Activated CD4-positive, alpha-beta T cell treated with anti-CD3 and anti-CD28 coated beads, Interleukin-2, amount 10 ng/mL, durations not matched to agents 24 days and 14 days (primary cell): ENCODE measurements at regions not wholly inside any gene's neighbourhood (a gene's known extent, or its start where the extent isn't known, plus 50 kb on each side); places are given as distances from the start of the nearest gene placed in this dataset.
"Not testable (repeated sequence)": the region's sequence is repeated elsewhere in the genome, so short reads cannot be mapped to it uniquely, and the experiment has no call there.

ENCODE experiments used
- DNase-seq: peaks from one replicate; pipeline ENCODE4 v3.0.0; 2022
- H3K27ac Mint-ChIP-seq: one replicate; pipeline ENCODE4 v1.8.0; 2022; ENCODE audit warnings: mild to moderate bottlenecking, mixed read lengths
- H3K27me3 Mint-ChIP-seq: one replicate; pipeline ENCODE4 v1.8.0; 2022; ENCODE audit warnings: mixed read lengths
- H3K36me3 Mint-ChIP-seq: one replicate; pipeline ENCODE4 v1.8.0; 2022; ENCODE audit warnings: low read depth, mild to moderate bottlenecking, mixed read lengths
- H3K4me1 Mint-ChIP-seq: one replicate; pipeline ENCODE4 v1.8.0; 2021; ENCODE audit warnings: mixed read lengths
- H3K4me3 Mint-ChIP-seq: one replicate; pipeline ENCODE4 v1.8.0; 2022; ENCODE audit warnings: mild to moderate bottlenecking, moderate library complexity, mixed read lengths
- H3K9me3 Mint-ChIP-seq: one replicate; pipeline ENCODE4 v1.8.0; 2021; ENCODE audit warnings: mixed read lengths
- intact Hi-C: fragments of 100-400 bp; cut with micrococcal nuclease; formaldehyde crosslinking; loops from one replicate; pipeline ENCODE4 v1.15.1; 2023

DNA sequence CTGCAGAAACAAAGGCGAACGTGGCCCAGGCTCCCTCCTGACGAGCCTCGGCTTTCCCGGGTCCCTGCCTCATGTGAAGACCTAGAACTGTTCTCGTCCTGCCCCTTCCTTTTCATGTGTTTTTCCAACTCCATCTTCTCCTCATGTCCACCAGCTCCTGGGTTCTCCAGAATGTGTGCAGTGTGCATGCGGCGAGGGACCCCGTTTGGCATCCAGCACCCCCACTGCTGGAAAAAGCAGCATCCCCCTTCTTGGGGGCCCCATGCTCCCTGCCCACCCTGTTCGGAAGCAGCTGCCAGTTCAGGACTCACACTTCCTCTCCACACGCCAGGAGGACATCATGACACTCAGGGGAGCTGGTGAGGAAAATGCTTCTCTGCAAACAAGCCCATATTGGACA, 313.5 kb downstream of the BRD1 start:
- Mint-ChIP-seq H3K4me3 (no peak overlapping the region), H3K27ac (no peak overlapping the region), H3K27me3 (no peaks in the 10 kb centered on the region), H3K36me3 (peaks cover 7% of the 10 kb centered on the region), H3K9me3 (peaks cover 20% of the 10 kb centered on the region), H3K4me1 (peaks cover 4% of the 10 kb centered on the region)
- intact Hi-C loops, result no loop called here
- DNase-seq, result no peak

DNA sequence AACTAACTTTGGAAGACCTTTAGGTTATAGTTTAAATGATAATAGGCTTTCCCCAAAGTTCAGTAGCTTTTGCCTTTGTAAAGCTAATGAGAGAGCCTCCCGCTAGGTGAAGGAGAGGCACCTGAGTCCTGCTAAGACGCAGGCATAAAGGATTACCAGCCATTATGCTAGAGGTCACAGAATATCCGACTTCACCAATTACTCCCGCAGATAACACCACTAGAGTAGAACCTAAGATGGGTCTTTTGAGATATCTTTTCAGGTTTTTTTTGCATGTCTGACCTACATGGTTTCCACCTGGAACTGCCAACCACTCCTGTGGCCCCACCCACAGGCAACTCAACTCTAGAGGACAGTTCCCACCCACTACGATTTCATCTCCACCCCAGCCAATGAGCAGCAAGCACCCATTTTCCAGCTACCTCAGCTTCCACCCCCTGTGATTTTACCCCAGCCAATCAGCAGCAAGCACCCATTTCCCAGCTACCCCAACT, 314.3 kb downstream of the BRD1 start:
- H3K4me1 Mint-ChIP-seq, result peaks cover 4% of the 10 kb centered on the region
- no peaks in the 10 kb centered on the region for H3K27me3 Mint-ChIP-seq
- peaks cover 7% of the 10 kb centered on the region for H3K36me3 Mint-ChIP-seq
- H3K27ac Mint-ChIP-seq, result no peak overlapping the region
- intact Hi-C loops, result no loop called here
- no peak overlapping the region for H3K4me3 Mint-ChIP-seq
- peaks cover 20% of the 10 kb centered on the region for H3K9me3 Mint-ChIP-seq
- no peak for DNase-seq

DNA sequence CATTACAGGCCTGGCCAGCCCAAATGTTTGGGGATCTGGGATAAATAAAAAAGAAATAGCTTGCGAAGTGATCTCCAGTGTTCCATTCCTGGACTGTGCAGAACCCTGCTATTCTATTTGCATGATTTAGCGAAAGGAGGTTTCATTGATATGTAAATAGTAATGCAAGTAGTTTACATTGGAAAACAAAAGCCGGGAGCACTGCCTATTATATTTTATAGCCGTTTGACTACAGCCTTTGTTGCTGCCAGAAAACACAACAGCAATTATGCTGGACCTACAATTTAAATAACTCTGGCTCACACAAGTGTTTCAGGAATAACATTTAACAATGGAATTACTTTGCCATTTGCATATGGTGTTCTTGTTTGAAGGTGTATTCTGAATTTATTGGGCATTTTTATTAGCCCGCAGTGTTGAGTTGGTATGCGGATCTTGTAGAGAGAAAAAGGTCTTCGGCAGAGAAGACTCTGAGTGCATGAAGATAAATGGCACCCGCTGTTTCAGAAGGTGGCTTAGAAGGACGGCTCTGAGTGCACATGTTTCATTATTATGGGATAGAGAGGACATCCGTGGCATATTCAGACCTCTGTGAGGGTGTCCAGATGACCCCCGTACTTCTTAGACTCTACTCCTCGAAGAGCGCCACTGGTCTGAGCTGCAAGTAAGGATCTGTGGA, 315.0 kb downstream of the BRD1 start:
- Mint-ChIP-seq H3K4me3 (no peak overlapping the region), H3K4me1 (peaks cover 4% of the 10 kb centered on the region), H3K36me3 (peaks cover 10% of the 10 kb centered on the region), H3K9me3 (peaks cover 20% of the 10 kb centered on the region), H3K27me3 (no peaks in the 10 kb centered on the region), H3K27ac (no peak overlapping the region)
- DNase-seq, result no peak
- intact Hi-C loops, result no loop called here

DNA sequence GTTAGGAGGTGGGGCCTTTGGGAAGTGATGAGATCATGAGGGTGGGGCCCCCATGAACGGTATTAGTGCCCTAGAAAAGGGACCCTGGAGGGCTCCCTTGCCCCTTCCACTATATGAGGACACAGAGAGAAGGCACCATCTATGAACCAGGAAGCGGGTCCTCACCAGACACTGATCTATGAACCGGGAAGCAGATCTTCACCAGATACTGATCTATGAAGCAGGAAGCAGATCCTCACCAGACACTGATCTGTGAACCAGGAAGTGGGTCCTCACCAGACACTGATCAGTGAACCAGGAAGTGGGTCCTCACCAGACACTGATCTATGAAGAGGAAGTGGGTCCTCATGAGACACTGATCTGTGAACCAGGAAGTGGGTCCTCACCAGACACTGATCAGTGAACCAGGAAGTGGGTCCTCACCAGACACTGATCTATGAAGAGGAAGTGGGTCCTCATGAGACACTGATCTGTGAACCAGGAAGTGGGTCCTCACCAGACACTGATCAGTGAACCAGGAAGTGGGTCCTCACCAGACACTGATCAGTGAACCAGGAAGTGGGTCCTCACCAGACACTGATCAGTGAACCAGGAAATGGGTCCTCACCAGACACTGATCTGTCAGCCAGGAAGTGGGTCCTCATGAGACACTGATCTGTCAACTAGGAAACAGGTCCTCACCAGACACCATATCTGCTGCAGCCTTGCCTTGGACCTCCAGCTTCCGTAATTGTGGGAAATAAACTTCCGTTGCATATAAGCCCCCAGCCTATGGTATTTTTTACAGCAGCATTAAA, 316.1 kb downstream of the BRD1 start:
- H3K36me3 Mint-ChIP-seq, DNase-seq, H3K27me3 Mint-ChIP-seq, H3K4me3 Mint-ChIP-seq, H3K4me1 Mint-ChIP-seq, intact Hi-C loops: not testable (repeated sequence)
- Mint-ChIP-seq H3K27ac (peak overlapping the region; percentile 71), H3K9me3 (peaks cover 20% of the 10 kb centered on the region)

DNA sequence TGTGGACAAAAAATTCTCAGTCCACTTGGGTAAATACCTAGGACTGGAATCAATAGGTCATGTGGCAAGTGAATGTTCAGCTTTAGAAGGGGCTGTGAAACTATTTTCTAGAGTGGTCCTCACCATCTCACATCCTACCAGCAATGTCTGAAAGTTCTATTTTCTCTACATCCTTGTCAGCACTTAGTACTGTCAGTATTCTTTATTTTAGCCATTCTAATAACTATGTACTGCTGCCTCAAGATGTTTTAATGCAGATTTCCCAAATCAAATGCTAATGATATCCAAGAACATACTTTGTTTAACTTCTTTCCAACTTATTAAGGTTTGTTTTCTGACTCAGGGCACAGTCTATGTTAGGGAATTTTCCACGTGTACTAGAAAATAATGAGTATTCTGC, 317.0 kb downstream of the BRD1 start:
- Mint-ChIP-seq H3K4me3 (no peak overlapping the region), H3K4me1 (peaks cover 4% of the 10 kb centered on the region), H3K9me3 (peaks cover 20% of the 10 kb centered on the region), H3K27ac (no peak overlapping the region), H3K27me3 (no peaks in the 10 kb centered on the region), H3K36me3 (peaks cover 10% of the 10 kb centered on the region)
- intact Hi-C loops, result no loop called here
- no peak for DNase-seq

DNA sequence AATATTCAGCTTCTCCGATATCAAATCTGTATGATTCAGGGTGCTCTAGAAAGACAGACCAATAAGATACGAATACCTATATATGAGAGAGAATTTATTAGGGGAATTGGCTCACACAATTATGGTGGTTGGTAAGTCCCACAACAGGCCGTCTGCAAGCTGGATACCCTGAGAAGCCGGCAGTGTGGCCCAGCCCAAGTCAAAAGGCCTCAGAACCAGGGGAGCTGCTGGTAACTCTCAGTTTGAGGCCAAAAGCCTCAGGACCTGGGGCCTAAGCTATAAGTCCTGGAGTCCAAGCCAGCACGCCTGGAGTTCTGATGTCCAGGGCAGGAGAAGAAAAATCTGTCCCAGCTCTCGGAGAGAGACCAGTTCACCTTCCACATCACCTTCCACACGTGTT, 318.7 kb downstream of the BRD1 start:
- H3K9me3 Mint-ChIP-seq, result peaks cover 20% of the 10 kb centered on the region
- no peaks in the 10 kb centered on the region for H3K27me3 Mint-ChIP-seq
- H3K36me3 Mint-ChIP-seq, result peaks cover 10% of the 10 kb centered on the region
- intact Hi-C loops, result no loop called here
- H3K4me1 Mint-ChIP-seq, result peaks cover 4% of the 10 kb centered on the region
- H3K4me3 Mint-ChIP-seq, result no peak overlapping the region
- no peak overlapping the region for H3K27ac Mint-ChIP-seq
- DNase-seq, result no peak

DNA sequence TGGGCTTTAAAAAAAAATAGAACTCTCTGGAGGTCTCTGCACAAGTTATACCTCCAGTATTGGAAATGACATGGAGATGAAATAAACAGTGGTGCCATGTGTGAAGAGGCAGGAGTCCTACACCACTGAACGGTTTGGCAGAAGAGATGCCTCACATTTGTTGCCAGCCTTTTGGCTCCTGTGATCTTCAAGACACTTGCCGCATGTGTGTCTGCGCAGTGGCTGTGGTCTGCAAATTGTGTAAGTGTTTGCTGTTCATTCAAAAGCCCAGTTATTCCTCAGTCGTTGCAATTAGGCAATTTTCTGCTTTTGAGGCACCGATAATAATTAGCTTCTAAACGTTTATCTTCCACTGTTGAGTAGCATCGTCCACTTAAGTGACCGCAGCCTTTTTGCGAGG, 319.1 kb downstream of the BRD1 start:
- Mint-ChIP-seq H3K4me1 (peaks cover 4% of the 10 kb centered on the region), H3K27me3 (no peaks in the 10 kb centered on the region), H3K4me3 (no peak overlapping the region), H3K36me3 (peaks cover 7% of the 10 kb centered on the region), H3K9me3 (peaks cover 16% of the 10 kb centered on the region), H3K27ac (no peak overlapping the region)
- intact Hi-C loops, result no loop called here
- DNase-seq, result no peak

DNA sequence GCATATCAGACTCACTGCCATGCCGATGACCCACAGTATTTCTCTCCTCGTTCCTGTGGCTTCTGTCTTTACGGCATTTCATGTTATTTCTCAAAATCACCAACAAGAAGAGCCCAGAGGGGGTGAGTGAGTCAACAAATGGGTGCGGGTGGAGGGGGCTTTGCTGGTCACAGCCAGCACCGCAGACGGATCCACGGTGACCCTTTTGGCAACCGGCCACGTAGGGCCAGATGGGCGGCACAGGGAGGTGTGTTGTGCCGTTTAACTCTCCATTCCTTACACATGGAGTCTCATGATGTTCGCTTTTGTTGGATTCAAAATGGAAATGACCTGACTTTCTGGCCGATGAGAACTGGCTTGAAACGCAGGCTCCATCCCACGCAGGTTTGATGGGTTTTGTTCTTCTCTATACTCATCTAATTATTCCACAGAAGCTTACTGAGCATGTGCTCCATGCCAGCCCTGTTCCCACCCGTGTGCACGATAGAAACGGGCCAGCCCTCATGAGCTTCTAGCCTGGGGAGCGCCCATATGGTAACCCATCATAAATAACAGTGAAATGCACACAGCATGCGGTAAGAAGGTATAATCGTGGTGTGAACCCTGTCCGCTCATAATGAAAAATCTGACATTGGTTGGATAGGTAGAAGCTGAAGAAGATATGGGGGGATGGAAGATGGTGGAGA, 319.9 kb downstream of the BRD1 start:
- intact Hi-C loops, result no loop called here
- no peak for DNase-seq
- no peaks in the 10 kb centered on the region for H3K27me3 Mint-ChIP-seq

DNA sequence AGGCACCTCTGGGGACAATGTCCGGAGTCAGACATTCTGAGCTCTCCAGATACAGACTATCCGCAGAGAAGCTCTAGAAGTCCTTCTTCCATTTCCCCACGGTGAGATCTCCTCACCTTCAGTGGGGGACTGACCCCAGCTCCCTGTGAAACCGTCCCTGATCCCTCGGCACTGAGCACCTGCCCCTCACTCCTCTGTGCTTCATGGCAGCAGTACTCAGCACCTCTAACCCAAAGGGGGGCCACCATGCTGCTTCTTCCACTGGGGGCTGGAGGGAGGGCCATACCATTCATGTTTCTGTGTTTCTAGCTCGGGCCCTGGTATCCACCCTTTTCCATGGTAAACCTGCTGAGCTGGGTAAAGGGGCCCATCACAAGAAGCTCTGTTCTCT, 321.7 kb downstream of the BRD1 start:
- Mint-ChIP-seq H3K36me3 (peaks cover 4% of the 10 kb centered on the region), H3K9me3 (peaks cover 10% of the 10 kb centered on the region), H3K4me1 (no peaks in the 10 kb centered on the region), H3K4me3 (no peak overlapping the region), H3K27me3 (no peaks in the 10 kb centered on the region), H3K27ac (no peak overlapping the region)
- no peak for DNase-seq
- intact Hi-C loops, result no loop called here

More for the DNA sequence above, 319.9 kb downstream of the BRD1 start:
- Mint-ChIP-seq H3K4me3 (no peak overlapping the region), H3K36me3 (peaks cover 5% of the 10 kb centered on the region), H3K9me3 (peaks cover 14% of the 10 kb centered on the region), H3K27ac (no peak overlapping the region), H3K4me1 (peaks cover 2% of the 10 kb centered on the region)

DNA sequence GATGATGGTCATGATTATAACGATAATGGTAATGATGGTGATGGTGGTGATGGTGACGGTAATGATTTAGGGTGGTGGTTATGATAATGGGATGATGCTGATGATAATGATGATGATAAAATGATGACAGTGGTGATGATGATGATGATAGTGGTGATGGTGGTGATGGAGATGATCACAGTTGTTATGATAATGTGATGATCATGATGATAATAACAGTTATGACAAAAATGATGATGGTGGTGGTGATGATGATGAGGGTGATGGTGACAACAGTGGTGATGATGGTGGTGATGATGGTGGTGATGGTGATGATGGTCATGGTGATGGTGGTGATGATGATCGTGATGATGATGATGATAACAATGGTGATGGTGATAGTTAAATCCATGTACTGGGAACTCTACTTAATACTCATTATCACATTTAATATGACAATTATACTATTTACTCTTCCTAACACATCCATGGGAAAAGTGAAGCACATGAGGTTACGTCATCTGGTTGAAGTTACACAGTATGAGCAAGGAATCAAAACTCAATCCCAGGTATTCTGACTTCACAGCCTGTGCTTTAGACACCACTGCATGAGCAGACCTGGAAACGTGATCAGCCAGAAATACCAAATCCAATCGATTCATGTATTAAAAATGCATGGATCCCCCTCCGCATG, 322.2 kb downstream of the BRD1 start:
- Mint-ChIP-seq H3K9me3 (peaks cover 7% of the 10 kb centered on the region), H3K4me1 (no peaks in the 10 kb centered on the region), H3K4me3 (no peak overlapping the region), H3K27ac (no peak overlapping the region), H3K36me3 (peaks cover 2% of the 10 kb centered on the region), H3K27me3 (no peaks in the 10 kb centered on the region)
- DNase-seq, result no peak
- intact Hi-C loops, result no loop called here

DNA sequence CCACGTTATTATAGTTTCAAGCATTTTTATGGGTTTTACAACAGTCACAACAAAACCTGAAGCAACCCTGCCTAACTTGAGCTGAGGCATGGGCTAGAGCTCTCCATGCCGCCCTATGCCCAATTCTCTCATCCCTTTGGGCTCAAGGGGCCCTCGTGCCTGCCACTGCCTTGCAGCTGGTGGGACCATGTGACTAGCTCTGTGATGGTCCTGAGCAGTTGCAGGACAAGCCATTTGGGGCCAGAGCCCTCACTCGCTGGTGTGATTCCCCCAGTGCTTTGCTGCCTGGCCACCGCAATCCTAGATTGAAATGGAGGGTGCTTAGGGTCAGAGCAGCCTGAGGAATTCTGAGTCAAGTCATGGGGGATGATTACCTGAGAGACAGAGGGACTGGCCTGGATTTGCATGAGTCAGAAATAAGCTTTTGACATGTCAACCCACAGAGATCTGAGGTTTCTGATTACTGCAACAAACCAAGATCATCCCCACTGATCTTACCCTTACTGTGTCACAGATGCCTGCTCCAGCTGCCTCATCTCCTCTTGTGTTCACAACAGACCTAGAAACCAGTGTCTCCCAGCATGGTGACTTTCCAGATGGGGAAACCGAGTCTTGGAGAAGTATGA, 323.7 kb downstream of the BRD1 start:
- intact Hi-C loops, result no loop called here
- H3K4me3 Mint-ChIP-seq, result no peak overlapping the region
- H3K4me1 Mint-ChIP-seq, result no peaks in the 10 kb centered on the region
- H3K36me3 Mint-ChIP-seq, result peaks cover 2% of the 10 kb centered on the region
- H3K27me3 Mint-ChIP-seq, result no peaks in the 10 kb centered on the region
- no peak overlapping the region for H3K27ac Mint-ChIP-seq
- DNase-seq, result no peak
- no peaks in the 10 kb centered on the region for H3K9me3 Mint-ChIP-seq

DNA sequence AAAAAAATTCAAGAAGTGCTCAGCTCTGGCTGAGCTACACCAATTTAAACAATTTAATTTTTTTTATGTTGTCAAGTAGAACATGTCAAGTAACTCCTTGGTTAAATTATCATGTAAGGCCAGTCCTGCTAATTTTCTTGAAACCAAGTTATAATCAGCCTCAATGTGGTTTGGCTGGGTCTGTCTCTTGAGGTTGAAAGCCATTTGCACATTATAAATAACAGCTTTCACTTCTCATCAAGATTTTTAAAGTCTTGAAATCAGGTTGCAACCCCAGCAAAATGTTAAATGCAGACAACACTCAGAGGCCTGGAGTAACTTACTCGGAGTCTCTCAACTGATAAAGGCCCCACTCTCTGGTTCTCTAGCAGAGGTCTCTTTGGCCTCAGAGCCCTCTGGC, 324.4 kb downstream of the BRD1 start:
- peaks cover 2% of the 10 kb centered on the region for H3K36me3 Mint-ChIP-seq
- no peak overlapping the region for H3K27ac Mint-ChIP-seq
- no peaks in the 10 kb centered on the region for H3K9me3 Mint-ChIP-seq
- no peak for DNase-seq
- intact Hi-C loops, result no loop called here
- H3K27me3 Mint-ChIP-seq, result no peaks in the 10 kb centered on the region
- H3K4me3 Mint-ChIP-seq, result no peak overlapping the region
- no peaks in the 10 kb centered on the region for H3K4me1 Mint-ChIP-seq

DNA sequence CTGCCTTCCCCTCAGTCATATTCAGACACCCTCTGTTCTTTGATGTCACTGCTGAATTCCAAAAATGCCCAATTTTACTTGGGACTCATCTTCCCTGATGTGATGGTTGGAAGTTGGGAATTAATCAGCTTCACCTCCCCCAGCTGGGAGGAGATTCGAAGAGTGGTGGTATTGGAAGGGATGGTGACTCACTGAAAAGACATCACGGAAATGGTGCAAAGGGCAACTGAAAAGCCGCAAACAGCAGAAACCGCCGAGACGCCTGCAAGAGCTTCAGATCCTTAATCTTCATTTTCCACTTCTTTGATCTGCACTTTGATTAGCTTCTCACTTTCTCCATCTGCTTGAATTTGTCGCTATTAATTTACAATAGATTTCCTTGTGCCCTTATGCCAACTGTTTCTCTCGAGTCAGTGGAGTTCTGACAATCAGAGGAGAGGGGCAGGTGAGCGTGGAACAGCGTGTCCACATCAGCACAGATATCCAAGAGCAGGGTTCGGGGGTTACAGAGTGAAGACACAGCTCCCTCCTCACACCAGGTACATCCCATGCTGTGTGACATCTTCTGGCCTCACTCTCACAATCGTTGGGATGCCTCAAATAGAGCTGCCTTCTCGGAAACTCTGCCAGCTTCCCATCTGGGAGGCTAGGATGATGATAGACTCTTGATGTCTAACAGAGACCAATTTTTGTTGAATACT, 325.4 kb downstream of the BRD1 start:
- H3K9me3 Mint-ChIP-seq, result no peaks in the 10 kb centered on the region
- DNase-seq, result no peak

More for the DNA sequence above, 325.4 kb downstream of the BRD1 start:
- intact Hi-C loops, result no loop called here
- Mint-ChIP-seq H3K4me1 (no peaks in the 10 kb centered on the region), H3K36me3 (no peaks in the 10 kb centered on the region), H3K4me3 (no peak overlapping the region), H3K27ac (no peak overlapping the region), H3K27me3 (no peaks in the 10 kb centered on the region)
